ENCODE measurements at regions not wholly inside any gene's neighbourhood (a gene's known extent, or its start where the extent isn't known, plus 50 kb on each side); places are given as distances from the start of the nearest gene placed in this dataset.

DNA sequence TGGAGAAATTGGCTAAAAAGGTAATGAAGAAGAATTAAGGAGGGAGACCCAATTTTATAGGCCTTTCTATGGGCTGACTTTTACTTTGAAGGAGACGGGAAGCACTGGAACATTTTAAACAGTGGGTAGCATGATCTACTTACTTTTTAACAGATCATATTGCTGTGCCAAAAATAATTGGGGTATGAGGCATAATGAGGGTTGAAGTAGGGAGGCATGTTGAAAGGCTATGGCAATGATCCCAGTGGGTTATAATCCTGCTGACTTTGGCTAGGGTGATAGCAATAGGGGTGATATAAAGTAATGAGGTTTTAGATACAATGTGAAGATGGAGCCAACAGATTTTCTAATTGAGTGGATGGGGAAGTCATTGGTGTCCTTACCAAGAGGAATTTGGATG, 73.2 kb downstream of the GPR37 start:
- no peak overlapping the region for H3K9ac ChIP-seq (ENCODE audit: low read length)
- H3K9me3 ChIP-seq (ENCODE audit: control insufficient read depth, low read length) = peaks cover 3% of the 10 kb centered on the region
- peaks cover 8% of the 10 kb centered on the region for H3K4me1 ChIP-seq (ENCODE audit: control insufficient read depth, insufficient read depth, low read length)
- no peaks in the 10 kb centered on the region for H3K27me3 ChIP-seq (replicated peaks; ENCODE audit: control insufficient read depth, insufficient read depth, low read length)
- no peaks in the 10 kb centered on the region for H3K36me3 ChIP-seq (ENCODE audit: control insufficient read depth, insufficient read depth, low read length, severe bottlenecking)
- DNase-seq (ENCODE audit: low read depth) = no peak
- no peak overlapping the region for H3K4me3 ChIP-seq (ENCODE audit: low read length)

DNA sequence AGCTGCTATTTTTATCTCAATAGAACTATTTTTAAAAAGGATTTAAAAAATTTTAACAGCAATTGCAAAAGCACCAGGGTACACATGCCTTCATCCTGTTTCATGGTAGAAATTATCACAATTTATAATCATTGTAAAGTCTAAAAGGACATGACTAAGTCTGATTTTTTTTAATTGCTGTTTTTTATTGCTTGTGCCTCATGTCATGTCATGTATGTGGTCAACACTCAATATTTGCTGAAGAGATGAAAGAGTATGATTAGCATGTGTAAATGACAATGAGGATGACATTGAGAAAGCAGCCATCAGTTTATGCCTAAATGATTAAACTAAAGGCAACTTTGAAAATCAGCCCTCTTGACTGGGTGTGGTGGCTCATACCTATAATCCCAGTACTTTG, 74.8 kb downstream of the GPR37 start:
- no peaks in the 10 kb centered on the region for H3K27me3 ChIP-seq (replicated peaks; ENCODE audit: control insufficient read depth, insufficient read depth, low read length)
- peaks cover 8% of the 10 kb centered on the region for H3K4me1 ChIP-seq (ENCODE audit: control insufficient read depth, insufficient read depth, low read length)
- no peak for DNase-seq (ENCODE audit: low read depth)
- H3K9ac ChIP-seq (ENCODE audit: low read length) = no peak overlapping the region
- H3K9me3 ChIP-seq (ENCODE audit: control insufficient read depth, low read length) = peaks cover 3% of the 10 kb centered on the region
- no peak overlapping the region for H3K4me3 ChIP-seq (ENCODE audit: low read length)
- no peaks in the 10 kb centered on the region for H3K36me3 ChIP-seq (ENCODE audit: control insufficient read depth, insufficient read depth, low read length, severe bottlenecking)

DNA sequence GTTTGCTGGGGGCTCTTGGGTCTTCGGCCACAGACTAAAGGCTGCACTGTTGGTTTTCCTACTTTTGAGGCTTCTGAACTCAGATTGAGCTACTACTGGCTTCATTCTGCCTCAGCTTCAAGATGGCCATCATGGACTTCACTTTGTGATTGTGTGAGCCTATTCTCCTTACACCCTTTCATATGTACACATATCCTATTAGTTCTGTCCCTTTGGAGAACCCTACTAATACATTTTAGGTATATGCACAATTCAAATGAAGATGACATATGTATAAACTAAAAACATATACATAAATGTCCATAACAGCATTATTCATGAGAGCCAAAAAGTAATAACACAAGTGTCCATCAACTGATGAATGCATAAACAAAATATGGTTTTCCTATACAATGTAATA, 75.7 kb downstream of the GPR37 start:
- Histone ChIP-seq H3K9me3 (ENCODE audit: control insufficient read depth, low read length) (peaks cover 3% of the 10 kb centered on the region), H3K9ac (ENCODE audit: low read length) (no peak overlapping the region), H3K27me3 (replicated peaks; ENCODE audit: control insufficient read depth, insufficient read depth, low read length) (no peaks in the 10 kb centered on the region), H3K36me3 (ENCODE audit: control insufficient read depth, insufficient read depth, low read length, severe bottlenecking) (no peaks in the 10 kb centered on the region), H3K4me3 (ENCODE audit: low read length) (no peak overlapping the region), H3K4me1 (ENCODE audit: control insufficient read depth, insufficient read depth, low read length) (peaks cover 8% of the 10 kb centered on the region)
- DNase-seq (ENCODE audit: low read depth) = no peak

DNA sequence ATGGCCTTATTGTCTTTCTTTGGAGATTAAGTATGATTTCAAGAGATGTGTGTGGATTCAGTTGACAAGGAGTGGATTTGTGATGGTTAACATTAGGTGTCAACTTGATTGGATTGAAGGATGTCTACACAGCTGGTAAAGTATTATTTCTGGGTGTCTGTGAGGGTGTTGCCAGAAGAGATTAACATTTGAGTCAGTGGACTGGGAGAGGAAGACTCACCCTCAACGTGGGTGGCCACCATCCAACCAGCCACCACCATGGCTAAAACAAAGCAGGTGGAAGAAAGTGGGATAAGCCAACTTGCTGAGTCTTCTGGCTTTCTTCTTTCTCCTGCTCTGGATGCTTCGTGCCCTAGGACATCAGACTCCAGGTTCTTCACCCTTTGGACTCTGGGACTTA, 76.1 kb downstream of the GPR37 start:
- no peak overlapping the region for H3K9ac ChIP-seq (ENCODE audit: low read length)
- DNase-seq (ENCODE audit: low read depth) = no peak
- H3K36me3 ChIP-seq (ENCODE audit: control insufficient read depth, insufficient read depth, low read length, severe bottlenecking) = no peaks in the 10 kb centered on the region
- H3K9me3 ChIP-seq (ENCODE audit: control insufficient read depth, low read length) = peaks cover 1% of the 10 kb centered on the region
- H3K27me3 ChIP-seq (replicated peaks; ENCODE audit: control insufficient read depth, insufficient read depth, low read length) = no peaks in the 10 kb centered on the region
- peaks cover 8% of the 10 kb centered on the region for H3K4me1 ChIP-seq (ENCODE audit: control insufficient read depth, insufficient read depth, low read length)
- no peak overlapping the region for H3K4me3 ChIP-seq (ENCODE audit: low read length)

DNA sequence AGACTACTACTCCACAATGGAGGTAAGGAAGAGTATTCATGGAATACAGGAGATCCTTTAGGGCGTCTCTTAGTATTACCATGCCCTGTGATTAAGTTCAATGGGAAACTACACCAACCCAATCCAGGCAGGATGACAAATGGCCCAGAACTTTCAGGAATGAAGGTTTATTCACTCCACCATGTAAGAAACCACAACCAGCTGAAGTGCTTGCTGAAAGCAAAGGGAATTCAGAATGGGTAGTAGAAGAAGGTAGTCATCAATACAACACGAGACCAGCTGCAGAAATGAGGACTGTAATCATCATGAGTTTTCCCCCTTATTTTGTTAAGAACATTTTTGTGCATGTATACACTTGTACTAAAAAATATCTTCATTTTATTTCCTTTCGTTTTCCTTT, 76.6 kb downstream of the GPR37 start:
- H3K36me3 ChIP-seq (ENCODE audit: control insufficient read depth, insufficient read depth, low read length, severe bottlenecking) = no peaks in the 10 kb centered on the region
- no peaks in the 10 kb centered on the region for H3K9me3 ChIP-seq (ENCODE audit: control insufficient read depth, low read length)
- no peaks in the 10 kb centered on the region for H3K27me3 ChIP-seq (replicated peaks; ENCODE audit: control insufficient read depth, insufficient read depth, low read length)
- DNase-seq (ENCODE audit: low read depth) = no peak
- H3K4me1 ChIP-seq (ENCODE audit: control insufficient read depth, insufficient read depth, low read length) = peaks cover 8% of the 10 kb centered on the region
- no peak overlapping the region for H3K9ac ChIP-seq (ENCODE audit: low read length)
- H3K4me3 ChIP-seq (ENCODE audit: low read length) = no peak overlapping the region

DNA sequence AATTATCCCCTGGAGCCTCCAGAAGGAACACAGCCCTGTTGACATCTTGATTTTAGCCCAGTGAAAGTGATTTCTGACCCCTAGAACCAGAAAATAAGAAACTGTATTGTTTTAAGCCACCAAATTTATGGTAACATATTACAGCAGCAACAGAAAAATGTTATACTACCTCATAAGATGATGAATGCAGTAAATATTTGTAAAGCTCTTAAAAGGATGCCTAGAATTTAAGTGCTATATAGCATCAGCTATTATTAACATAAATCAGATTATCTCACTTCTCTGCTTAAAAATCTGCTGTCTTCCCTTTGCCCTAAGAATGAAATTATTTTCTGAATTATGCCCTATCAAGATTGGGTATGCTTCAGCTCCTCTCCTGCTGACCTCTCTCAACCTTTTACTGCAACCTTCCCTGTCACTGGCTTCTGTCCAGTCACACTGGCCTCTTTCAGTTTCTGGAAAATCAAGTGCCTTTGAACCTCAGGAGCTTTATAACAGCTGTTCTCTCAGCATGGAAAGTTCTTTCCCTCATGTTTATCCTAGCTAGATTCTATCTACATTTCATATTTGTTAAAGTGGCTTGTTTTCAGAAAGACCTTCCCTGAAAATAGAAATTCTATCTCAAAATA, 78.9 kb downstream of the GPR37 start:
- no peak for DNase-seq (ENCODE audit: low read depth)
- H3K4me3 ChIP-seq (ENCODE audit: low read length) = no peak overlapping the region
- no peak overlapping the region for H3K9ac ChIP-seq (ENCODE audit: low read length)
- no peaks in the 10 kb centered on the region for H3K27me3 ChIP-seq (replicated peaks; ENCODE audit: control insufficient read depth, insufficient read depth, low read length)
- no peaks in the 10 kb centered on the region for H3K4me1 ChIP-seq (ENCODE audit: control insufficient read depth, insufficient read depth, low read length)
- no peaks in the 10 kb centered on the region for H3K36me3 ChIP-seq (ENCODE audit: control insufficient read depth, insufficient read depth, low read length, severe bottlenecking)
- H3K9me3 ChIP-seq (ENCODE audit: control insufficient read depth, low read length) = no peaks in the 10 kb centered on the region

DNA sequence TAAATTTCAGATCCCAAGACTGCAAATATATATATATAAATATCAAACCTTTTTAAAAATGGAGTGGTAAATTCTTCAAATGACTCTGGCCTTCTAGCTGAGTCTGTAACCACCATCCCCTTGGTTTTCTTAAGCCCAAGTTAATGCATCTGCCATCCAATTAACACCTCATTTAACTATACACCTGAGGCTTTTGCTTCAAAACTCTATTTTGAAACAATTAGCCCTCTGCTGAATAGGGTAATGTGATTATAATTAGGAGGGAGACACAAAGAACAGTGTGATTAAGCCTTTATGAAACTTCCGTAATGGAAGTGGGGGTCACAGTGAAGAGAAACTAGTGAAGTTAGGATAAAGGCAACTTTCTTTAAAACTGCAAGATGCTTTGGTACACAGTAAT, 83.6 kb downstream of the GPR37 start:
- Histone ChIP-seq H3K27me3 (replicated peaks; ENCODE audit: control insufficient read depth, insufficient read depth, low read length) (no peaks in the 10 kb centered on the region), H3K36me3 (ENCODE audit: control insufficient read depth, insufficient read depth, low read length, severe bottlenecking) (no peaks in the 10 kb centered on the region), H3K9ac (ENCODE audit: low read length) (no peak overlapping the region), H3K4me3 (ENCODE audit: low read length) (no peak overlapping the region), H3K4me1 (ENCODE audit: control insufficient read depth, insufficient read depth, low read length) (no peaks in the 10 kb centered on the region), H3K9me3 (ENCODE audit: control insufficient read depth, low read length) (no peaks in the 10 kb centered on the region)
- DNase-seq (ENCODE audit: low read depth) = no peak

DNA sequence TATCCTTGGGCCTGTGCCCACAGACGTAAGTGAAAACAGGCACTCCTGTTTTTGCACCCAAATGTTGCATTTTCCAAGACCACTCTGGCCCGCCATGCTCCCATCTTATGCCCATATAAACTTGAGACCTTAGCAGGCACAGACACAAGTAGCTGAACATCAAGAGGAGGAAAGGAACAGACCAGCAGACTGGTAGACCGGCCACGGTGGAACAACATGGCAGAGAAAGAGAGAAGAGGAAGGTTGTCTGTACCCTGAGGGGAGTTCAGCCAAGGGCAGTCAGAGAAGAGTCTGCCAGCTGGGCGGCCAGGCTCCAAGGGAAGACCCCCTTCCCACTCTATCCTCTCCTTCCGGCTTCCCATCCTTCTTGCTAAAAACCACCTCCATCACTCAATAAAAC, 85.3 kb downstream of the GPR37 start:
- H3K9ac ChIP-seq (ENCODE audit: low read length) = no peak overlapping the region
- no peaks in the 10 kb centered on the region for H3K36me3 ChIP-seq (ENCODE audit: control insufficient read depth, insufficient read depth, low read length, severe bottlenecking)
- no peaks in the 10 kb centered on the region for H3K27me3 ChIP-seq (replicated peaks; ENCODE audit: control insufficient read depth, insufficient read depth, low read length)
- no peak overlapping the region for H3K4me3 ChIP-seq (ENCODE audit: low read length)
- H3K4me1 ChIP-seq (ENCODE audit: control insufficient read depth, insufficient read depth, low read length) = no peaks in the 10 kb centered on the region
- H3K9me3 ChIP-seq (ENCODE audit: control insufficient read depth, low read length) = no peaks in the 10 kb centered on the region
- DNase-seq (ENCODE audit: low read depth) = no peak

DNA sequence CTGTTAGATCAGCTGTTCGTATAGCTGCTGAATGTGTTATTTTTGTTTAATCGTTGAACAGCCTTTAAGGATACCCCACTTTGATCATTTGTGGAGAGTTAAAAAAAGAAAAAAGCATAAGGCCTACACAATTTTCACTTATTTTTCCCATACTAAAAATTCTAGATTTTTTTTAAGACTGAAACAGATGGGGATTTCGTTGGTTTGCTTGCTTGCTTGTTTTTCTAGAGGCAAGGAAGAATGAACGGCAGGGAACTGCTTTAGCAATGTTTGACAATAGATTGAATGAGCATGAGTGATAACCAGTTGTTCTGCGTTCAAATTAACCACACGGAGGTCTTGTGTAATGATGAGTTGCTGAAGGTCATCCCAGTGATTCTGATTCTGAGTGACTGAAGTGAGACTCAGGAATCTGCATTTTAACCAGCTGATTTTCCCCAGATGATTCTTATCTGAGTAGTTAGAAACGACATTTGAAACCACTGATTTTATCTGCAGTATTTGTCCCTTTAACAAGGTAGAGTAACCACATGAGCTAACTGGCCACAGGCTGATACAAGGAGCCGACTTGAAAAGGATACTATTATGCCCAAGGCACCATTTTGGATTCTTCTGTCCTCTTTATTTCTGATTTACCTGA, 85.9 kb downstream of the GPR37 start:
- no peak overlapping the region for H3K9ac ChIP-seq (ENCODE audit: low read length)
- H3K4me1 ChIP-seq (ENCODE audit: control insufficient read depth, insufficient read depth, low read length) = no peaks in the 10 kb centered on the region
- H3K4me3 ChIP-seq (ENCODE audit: low read length) = no peak overlapping the region
- no peak for DNase-seq (ENCODE audit: low read depth)
- no peaks in the 10 kb centered on the region for H3K9me3 ChIP-seq (ENCODE audit: control insufficient read depth, low read length)
- H3K27me3 ChIP-seq (replicated peaks; ENCODE audit: control insufficient read depth, insufficient read depth, low read length) = no peaks in the 10 kb centered on the region
- no peaks in the 10 kb centered on the region for H3K36me3 ChIP-seq (ENCODE audit: control insufficient read depth, insufficient read depth, low read length, severe bottlenecking)

DNA sequence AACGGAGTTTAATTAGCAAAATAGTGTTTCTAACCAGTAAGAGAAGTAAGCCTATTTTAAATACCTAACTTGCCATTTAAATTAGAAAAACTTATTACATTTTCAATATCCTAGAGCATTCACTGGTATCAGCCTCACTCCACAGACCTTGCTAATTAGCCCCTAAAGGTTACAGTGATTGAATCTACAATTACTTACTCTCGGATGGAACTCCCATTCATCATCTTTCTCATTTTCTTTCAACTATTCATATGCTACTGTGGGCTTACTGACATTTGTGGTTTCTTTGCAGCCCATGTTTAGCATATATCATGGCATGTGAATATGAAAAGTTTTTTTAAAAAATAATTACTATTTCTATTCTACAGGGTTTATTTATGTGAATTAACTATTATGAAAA, 86.4 kb downstream of the GPR37 start:
- H3K27me3 ChIP-seq (replicated peaks; ENCODE audit: control insufficient read depth, insufficient read depth, low read length) = no peaks in the 10 kb centered on the region
- no peaks in the 10 kb centered on the region for H3K9me3 ChIP-seq (ENCODE audit: control insufficient read depth, low read length)
- H3K4me3 ChIP-seq (ENCODE audit: low read length) = no peak overlapping the region
- no peaks in the 10 kb centered on the region for H3K4me1 ChIP-seq (ENCODE audit: control insufficient read depth, insufficient read depth, low read length)
- DNase-seq (ENCODE audit: low read depth) = no peak
- H3K9ac ChIP-seq (ENCODE audit: low read length) = no peak overlapping the region
- H3K36me3 ChIP-seq (ENCODE audit: control insufficient read depth, insufficient read depth, low read length, severe bottlenecking) = no peaks in the 10 kb centered on the region

DNA sequence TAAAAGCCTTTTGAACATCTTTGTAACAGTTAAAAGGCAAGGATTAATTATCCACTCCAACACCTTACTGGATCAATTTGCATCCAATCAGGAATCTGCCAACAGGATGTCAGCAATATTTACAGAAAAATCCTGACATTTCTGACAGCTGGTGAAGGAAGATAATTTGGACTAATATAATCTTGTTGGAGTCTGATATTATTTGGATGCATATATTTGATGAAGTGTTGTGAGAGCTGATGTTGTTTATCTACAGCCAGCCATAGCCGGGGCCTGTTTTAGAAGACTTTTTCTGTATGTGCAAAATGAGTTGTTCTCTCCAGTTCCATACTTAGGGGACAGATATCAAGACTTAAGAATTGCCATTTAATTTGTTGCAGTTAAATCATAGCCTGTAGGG, 91.1 kb downstream of the GPR37 start:
- Histone ChIP-seq H3K27me3 (replicated peaks; ENCODE audit: control insufficient read depth, insufficient read depth, low read length) (no peaks in the 10 kb centered on the region), H3K9me3 (ENCODE audit: control insufficient read depth, low read length) (no peaks in the 10 kb centered on the region), H3K4me1 (ENCODE audit: control insufficient read depth, insufficient read depth, low read length) (no peaks in the 10 kb centered on the region), H3K4me3 (ENCODE audit: low read length) (no peak overlapping the region), H3K9ac (ENCODE audit: low read length) (no peak overlapping the region), H3K36me3 (ENCODE audit: control insufficient read depth, insufficient read depth, low read length, severe bottlenecking) (no peaks in the 10 kb centered on the region)
- no peak for DNase-seq (ENCODE audit: low read depth)

DNA sequence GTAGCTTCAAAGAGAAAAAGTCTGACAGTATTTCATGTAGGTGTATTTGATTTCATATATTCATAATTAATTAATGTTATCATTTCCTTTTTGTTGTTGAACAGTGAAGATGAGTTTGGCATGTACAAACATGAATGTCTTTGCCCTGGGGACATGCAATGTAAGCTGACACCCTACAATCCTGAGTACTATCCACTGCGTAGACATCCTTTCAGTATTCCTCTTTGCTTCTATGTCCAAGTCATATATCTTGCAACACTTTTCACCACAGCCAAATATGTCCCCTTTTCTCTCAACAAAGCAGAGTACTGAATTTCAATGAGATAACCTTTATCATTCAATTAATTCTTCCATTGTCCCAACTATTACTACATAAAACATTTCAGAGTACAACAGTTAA, 93.6 kb downstream of the GPR37 start:
- DNase-seq (ENCODE audit: low read depth) = no peak
- no peaks in the 10 kb centered on the region for H3K36me3 ChIP-seq (ENCODE audit: control insufficient read depth, insufficient read depth, low read length, severe bottlenecking)
- no peak overlapping the region for H3K9ac ChIP-seq (ENCODE audit: low read length)
- no peaks in the 10 kb centered on the region for H3K9me3 ChIP-seq (ENCODE audit: control insufficient read depth, low read length)
- H3K4me3 ChIP-seq (ENCODE audit: low read length) = no peak overlapping the region
- H3K27me3 ChIP-seq (replicated peaks; ENCODE audit: control insufficient read depth, insufficient read depth, low read length) = no peaks in the 10 kb centered on the region
- H3K4me1 ChIP-seq (ENCODE audit: control insufficient read depth, insufficient read depth, low read length) = no peaks in the 10 kb centered on the region
